Lung (tissue), 11 donors: ENCODE measurements at regions not wholly inside any gene's neighbourhood (a gene's known extent, or its start where the extent isn't known, plus 50 kb on each side); places are given as distances from the start of the nearest gene placed in this dataset.

Source experiments
- ATAC-seq: fragments of 200-7000 bp; cut with Tn5 transposase; one replicate; pipeline ENCODE4 v1.9.1; 2020; ENCODE audit warnings: moderate number of reproducible peaks; ENCODE audit not compliant: insufficient read depth, low FRiP score
- DNase-seq, 3 donors: peaks; one replicate each; pipeline ENCODE4 v3.0.0-alpha.2; 2013 to 2017
- H3K27ac ChIP-seq, 2 donors: one replicate each; pipeline ENCODE4 v1.5.1; 2013; ENCODE audit warnings: mild to moderate bottlenecking in 2 of 2, moderate library complexity in 2 of 2, control low read depth in 1 of 2, inconsistent platforms in 1 of 2, low read depth in 1 of 2, low read length in 1 of 2
- H3K27me3 ChIP-seq, 3 donors: one replicate each; pipeline ENCODE4 v1.5.1; 2013; ENCODE audit warnings: low read length in 2 of 3; ENCODE audit not compliant: control insufficient read depth in 3 of 3, insufficient read depth in 3 of 3
- H3K36me3 ChIP-seq, 4 donors: one replicate each; pipeline ENCODE4 v1.5.1; 2013; ENCODE audit warnings: low read length in 4 of 4, mild to moderate bottlenecking in 1 of 4, moderate library complexity in 1 of 4; ENCODE audit not compliant: control insufficient read depth in 4 of 4, insufficient read depth in 4 of 4
- H3K4me1 ChIP-seq, 5 donors: one replicate each; pipeline ENCODE4 v1.5.1; 2013; ENCODE audit warnings: low read length in 5 of 5, mild to moderate bottlenecking in 2 of 5, moderate library complexity in 1 of 5; ENCODE audit not compliant: control insufficient read depth in 5 of 5, insufficient read depth in 5 of 5
- H3K4me3 ChIP-seq: one replicate; pipeline ENCODE4 v1.5.1; 2013; ENCODE audit warnings: mild to moderate bottlenecking, control low read depth, moderate library complexity
- H3K9ac ChIP-seq, 2 donors: one replicate each; pipeline ENCODE4 v1.5.1; 2013; ENCODE audit warnings: low read length in 2 of 2, control low read depth in 1 of 2; ENCODE audit not compliant: insufficient read depth in 1 of 2
- H3K9me3 ChIP-seq, 4 donors: one replicate each; pipeline ENCODE4 v1.5.1; 2013; ENCODE audit warnings: low read length in 3 of 4, mild to moderate bottlenecking in 1 of 4, moderate library complexity in 1 of 4; ENCODE audit not compliant: control insufficient read depth in 4 of 4, insufficient read depth in 3 of 4
- WGBS, 2 donors: extraction: QIAGEN DNeasy Blood & Tissue Kit; methylation state at CpG; one replicate each; pipeline ENCODE4 v1.1.7; 2013; 5-methylcytosine and 5-hydroxymethylcytosine counted together
- TF ChIP-seq, protein P1 (sequence below): IDR thresholded peaks from 2 replicates; pipeline ENCODE4 v1.5.1; 2012; ENCODE audit warnings: mild to moderate bottlenecking; ENCODE audit errors: control extremely low read depth, extremely low read depth
- donor health status: control.
- donor health status: control.
- donor health status: Bipolar disorder and iron deficiency.
- donor health status: healthy.
- donor health status: DM: yes; HTN: yes; CAD: no.

DNA sequence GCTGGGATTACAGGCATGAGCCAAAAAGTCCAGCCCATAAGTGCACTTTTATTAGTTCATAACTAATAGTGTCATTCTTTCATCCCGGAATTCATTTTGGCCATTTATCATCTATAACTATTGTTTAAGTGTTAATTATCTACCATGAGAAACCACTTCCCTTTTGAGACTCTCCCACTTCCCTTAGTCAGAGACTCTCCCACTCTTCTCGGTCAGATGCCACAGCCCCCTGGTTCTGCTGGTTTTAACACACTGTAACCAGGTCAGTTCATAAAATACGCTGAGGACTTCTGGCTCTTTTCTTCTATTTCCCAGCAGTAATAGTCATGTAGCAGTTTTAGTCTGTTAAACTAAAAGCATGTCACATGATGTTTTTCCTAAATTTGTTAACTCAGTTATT, 303.0 kb upstream of the TSPY4 start:
- no peaks in the 10 kb centered on the region for H3K9me3 ChIP-seq
- H3K9ac ChIP-seq: no peak overlapping the region
- no peaks in the 10 kb centered on the region for H3K27me3 ChIP-seq
- DNase-seq (no peak), ATAC-seq (no peak)
- TF ChIP-seq, protein P1, sequence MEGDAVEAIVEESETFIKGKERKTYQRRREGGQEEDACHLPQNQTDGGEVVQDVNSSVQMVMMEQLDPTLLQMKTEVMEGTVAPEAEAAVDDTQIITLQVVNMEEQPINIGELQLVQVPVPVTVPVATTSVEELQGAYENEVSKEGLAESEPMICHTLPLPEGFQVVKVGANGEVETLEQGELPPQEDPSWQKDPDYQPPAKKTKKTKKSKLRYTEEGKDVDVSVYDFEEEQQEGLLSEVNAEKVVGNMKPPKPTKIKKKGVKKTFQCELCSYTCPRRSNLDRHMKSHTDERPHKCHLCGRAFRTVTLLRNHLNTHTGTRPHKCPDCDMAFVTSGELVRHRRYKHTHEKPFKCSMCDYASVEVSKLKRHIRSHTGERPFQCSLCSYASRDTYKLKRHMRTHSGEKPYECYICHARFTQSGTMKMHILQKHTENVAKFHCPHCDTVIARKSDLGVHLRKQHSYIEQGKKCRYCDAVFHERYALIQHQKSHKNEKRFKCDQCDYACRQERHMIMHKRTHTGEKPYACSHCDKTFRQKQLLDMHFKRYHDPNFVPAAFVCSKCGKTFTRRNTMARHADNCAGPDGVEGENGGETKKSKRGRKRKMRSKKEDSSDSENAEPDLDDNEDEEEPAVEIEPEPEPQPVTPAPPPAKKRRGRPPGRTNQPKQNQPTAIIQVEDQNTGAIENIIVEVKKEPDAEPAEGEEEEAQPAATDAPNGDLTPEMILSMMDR: no peak
- no peaks in the 10 kb centered on the region for H3K4me1 ChIP-seq
- H3K4me3 ChIP-seq: no peak overlapping the region
- H3K27ac ChIP-seq: no peak overlapping the region
- H3K36me3 ChIP-seq: no peaks in the 10 kb centered on the region
- WGBS, 2 donors: 52% methylated on average over 3 of the region's 3 CpGs; no CpG with 5 or more reads in 1 of the 2 donors

DNA sequence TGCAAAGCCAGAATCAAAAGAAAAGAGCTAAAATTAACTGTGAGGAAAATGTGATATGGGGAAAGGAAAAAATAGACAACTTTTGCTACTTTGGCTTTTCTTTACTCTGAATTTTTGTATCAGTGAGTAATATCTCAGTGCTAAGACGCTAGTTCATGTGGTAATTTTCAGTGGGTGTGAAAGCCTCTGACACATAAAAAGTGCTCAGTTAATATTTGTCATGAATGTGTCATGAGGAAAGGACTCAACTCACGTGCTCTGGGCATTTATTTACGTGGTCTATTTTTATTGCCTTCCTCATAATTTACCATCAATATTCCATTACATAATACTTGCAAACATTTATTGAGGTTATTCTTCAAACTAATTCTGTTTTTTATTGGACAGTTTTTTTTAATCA, 302.0 kb upstream of the TSPY4 start:
- no peak for ATAC-seq
- 39% methylated on average over 3 of the region's 3 CpGs; no CpG with 5 or more reads in 1 of the 2 donors for WGBS, 2 donors
- no peak overlapping the region for H3K9ac ChIP-seq
- H3K4me1 ChIP-seq: no peaks in the 10 kb centered on the region
- no peaks in the 10 kb centered on the region for H3K36me3 ChIP-seq
- TF ChIP-seq, protein P1: no peak
- no peaks in the 10 kb centered on the region for H3K9me3 ChIP-seq
- H3K27me3 ChIP-seq: no peaks in the 10 kb centered on the region
- no peak overlapping the region for H3K27ac ChIP-seq
- DNase-seq: no peak
- H3K4me3 ChIP-seq: no peak overlapping the region

DNA sequence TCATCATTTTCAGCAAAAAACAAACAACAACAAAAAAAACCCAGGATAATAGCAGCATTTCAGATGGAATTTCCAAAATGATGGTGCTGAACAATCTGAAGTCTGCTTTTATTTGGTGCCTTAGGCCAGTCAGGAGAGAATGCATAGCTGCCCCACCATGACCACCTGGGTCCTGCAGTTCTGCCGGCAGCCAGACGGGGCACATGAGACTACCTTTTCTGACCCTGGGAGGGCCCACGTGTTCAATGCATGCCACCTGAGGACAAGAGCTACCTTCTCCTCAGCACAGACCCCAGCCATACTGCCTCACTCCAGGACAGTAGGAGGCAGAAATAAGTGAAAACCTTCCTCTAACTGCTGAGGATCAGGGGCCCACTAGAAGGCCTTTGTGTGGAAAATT, 295.8 kb upstream of the TSPY4 start:
- no peaks in the 10 kb centered on the region for H3K27me3 ChIP-seq
- H3K9ac ChIP-seq: no peak overlapping the region
- no peaks in the 10 kb centered on the region for H3K9me3 ChIP-seq
- no peak for DNase-seq
- ATAC-seq: no peak
- no peaks in the 10 kb centered on the region for H3K36me3 ChIP-seq
- no peak overlapping the region for H3K4me3 ChIP-seq
- no peak overlapping the region for H3K27ac ChIP-seq
- H3K4me1 ChIP-seq: no peaks in the 10 kb centered on the region
- WGBS, 2 donors: 31% methylated on average over 3 of the region's 3 CpGs; no CpG with 5 or more reads in 1 of the 2 donors
- TF ChIP-seq, protein P1: no peak
